Gastroesophageal sphincter (tissue), 4 donors: ENCODE measurements at regions not wholly inside any gene's neighbourhood (a gene's known extent, or its start where the extent isn't known, plus 50 kb on each side); places are given as distances from the start of the nearest gene placed in this dataset.
"Not testable (repeated sequence)": the region's sequence is repeated elsewhere in the genome, so short reads cannot be mapped to it uniquely, and the experiment has no call there.

ENCODE experiments used
- ATAC-seq: fragments of 150-250 bp; one replicate; pipeline ENCODE4 v1.9.1; 2016; ENCODE audit warnings: mild to moderate bottlenecking, moderate library complexity
- H3K27ac ChIP-seq, 4 donors: fragments of 200-600 bp; sonication (generic) in 3 of 4; 1 replicate in 3 of 4; 2 replicates in 1 of 4; pipeline ENCODE4 v1.5.1; 2016 to 2019
- H3K27me3 ChIP-seq: fragments of 200-600 bp; sonication (generic); one replicate; pipeline ENCODE4 v1.5.1; 2019
- H3K36me3 ChIP-seq, 2 donors: fragments of 200-600 bp; sonication (generic); one replicate each; pipeline ENCODE4 v1.5.1; 2019; ENCODE audit warnings: control low read depth in 1 of 2
- H3K4me1 ChIP-seq, 3 donors: fragments of 200-600 bp; sonication (generic); 1 replicate in 2 of 3; 2 replicates in 1 of 3; pipeline ENCODE4 v1.5.1; 2016 to 2019; ENCODE audit warnings: control low read depth in 2 of 3
- H3K4me3 ChIP-seq, 2 donors: fragments of 200-600 bp; sonication (generic); one replicate each; pipeline ENCODE4 v1.5.1; 2019; ENCODE audit warnings: mild to moderate bottlenecking in 1 of 2, moderate library complexity in 1 of 2
- H3K9me3 ChIP-seq, 3 donors: fragments of 200-600 bp; sonication (generic); one replicate each; pipeline ENCODE4 v1.5.1; 2017 to 2019; ENCODE audit warnings: control low read depth in 2 of 3
- CTCF ChIP-seq, 4 experiments: fragments of 200-600 bp in 2 of 4; fragments of 450-650 bp in 2 of 4; sonication (generic) in 1 of 4; IDR thresholded peaks; one replicate each; pipeline ENCODE4 v1.5.1; 2017 to 2019; ENCODE audit warnings: antibody characterized with exemption in 4 of 4, mild to moderate bottlenecking in 2 of 4, moderate library complexity in 2 of 4
- EP300 ChIP-seq: sonication (generic); formaldehyde crosslinking; IDR thresholded peaks from one replicate; pipeline ENCODE4 v1.6.1; 2017; ENCODE audit warnings: antibody characterized with exemption, mild to moderate bottlenecking
- POLR2A ChIP-seq, 2 donors: fragments of 450-650 bp; IDR thresholded peaks; one replicate each; pipeline ENCODE4 v1.6.1; 2017; ENCODE audit warnings: antibody characterized with exemption in 2 of 2, mild to moderate bottlenecking in 2 of 2, moderate library complexity in 1 of 2
- POLR2AphosphoS5 ChIP-seq: sonication (generic); formaldehyde crosslinking; IDR thresholded peaks from one replicate; pipeline ENCODE4 v1.6.1; 2017; ENCODE audit warnings: antibody characterized with exemption
- whole genome bisulfite sequencing, 2 donors: methylation state at CpG; one replicate each; pipeline ENCODE4 v1.1.5; 2018; ENCODE audit warnings: low coverage in 1 of 2; 5-methylcytosine and 5-hydroxymethylcytosine counted together

GRCh38 chr18:70582981-70583380 is 294.1 kb downstream of the SOCS6 start:
- H3K27ac ChIP-seq, result no peak overlapping the region
- H3K4me3 ChIP-seq, result no peak overlapping the region
- ATAC-seq, result no peak
- H3K36me3 ChIP-seq, result no peaks in the 10 kb centered on the region
- no peaks in the 10 kb centered on the region for H3K4me1 ChIP-seq
- 50 to 79% methylated on average over 1 to 2 of the region's 2 CpGs for WGBS, 2 donors
- H3K27me3 ChIP-seq, result no peaks in the 10 kb centered on the region
- H3K9me3 ChIP-seq, result peaks cover 0 to 22% (median 0%) of the 10 kb centered on the region in 3 donors
- TF ChIP-seq CTCF (IDR thresholded peaks at IDR 0.05), result no peak
- TF ChIP-seq POLR2A (IDR thresholded peaks at IDR 0.05), result no peak

- ATAC-seq, result no peak
- 27 to 37% methylated on average over 6 of the region's 6 CpGs for WGBS, 2 donors
- TF ChIP-seq POLR2AphosphoS5 (no peak), POLR2A (IDR thresholded peaks at IDR 0.05) (no peak), CTCF (IDR thresholded peaks at IDR 0.05) (no peak), EP300 (no peak)
- no peaks in the 10 kb centered on the region for H3K27me3 ChIP-seq
- no peaks in the 10 kb centered on the region for H3K36me3 ChIP-seq
- H3K4me3 ChIP-seq, result no peak overlapping the region
- H3K4me1 ChIP-seq, result no peaks in the 10 kb centered on the region
- no peak overlapping the region for H3K27ac ChIP-seq
- H3K9me3 ChIP-seq, result no peaks in the 10 kb centered on the region
These were observed 289.6 kb downstream of the SOCS6 start for GRCh38 chr18:70578480-70578879.

- no peaks in the 10 kb centered on the region for H3K9me3 ChIP-seq
- WGBS, 2 donors, result 51 to 64% methylated on average over 3 to 4 of the region's 4 CpGs
- no peak overlapping the region for H3K27ac ChIP-seq
- no peak for TF ChIP-seq EP300
- TF ChIP-seq CTCF (IDR thresholded peaks at IDR 0.05), result no peak
- TF ChIP-seq POLR2AphosphoS5, result no peak
- no peak for TF ChIP-seq POLR2A (IDR thresholded peaks at IDR 0.05)
- no peaks in the 10 kb centered on the region for H3K27me3 ChIP-seq
- H3K4me3 ChIP-seq, result no peak overlapping the region
- H3K4me1 ChIP-seq, result no peaks in the 10 kb centered on the region
- no peaks in the 10 kb centered on the region for H3K36me3 ChIP-seq
- ATAC-seq, result no peak
These were observed 288.2 kb downstream of the SOCS6 start for GRCh38 chr18:70577023-70577420.

GRCh38 chr18:70576276-70577022 is 287.6 kb downstream of the SOCS6 start:
- Histone ChIP-seq H3K4me1 (no peaks in the 10 kb centered on the region), H3K9me3 (no peaks in the 10 kb centered on the region), H3K27ac (no peak overlapping the region), H3K27me3 (no peaks in the 10 kb centered on the region), H3K4me3 (no peak overlapping the region), H3K36me3 (no peaks in the 10 kb centered on the region)
- whole genome bisulfite sequencing, 2 donors, result 62 to 81% methylated on average over 9 of the region's 9 CpGs
- TF ChIP-seq POLR2AphosphoS5, result no peak
- TF ChIP-seq POLR2A (IDR thresholded peaks at IDR 0.05), result no peak
- TF ChIP-seq EP300, result no peak
- no peak for TF ChIP-seq CTCF (IDR thresholded peaks at IDR 0.05)
- ATAC-seq, result no peak

GRCh38 chr18:70574951-70575350 is 286.1 kb downstream of the SOCS6 start:
- not testable (repeated sequence) for H3K27ac ChIP-seq, H3K27me3 ChIP-seq, H3K36me3 ChIP-seq, H3K4me3 ChIP-seq, ATAC-seq, H3K9me3 ChIP-seq, H3K4me1 ChIP-seq

- not testable (repeated sequence) for H3K4me3 ChIP-seq, H3K36me3 ChIP-seq, H3K9me3 ChIP-seq, H3K27me3 ChIP-seq, H3K27ac ChIP-seq, ATAC-seq, H3K4me1 ChIP-seq
- WGBS, 2 donors, result no CpG with 5 or more reads among the region's 24 CpGs
These were observed 280.8 kb downstream of the SOCS6 start for GRCh38 chr18:70569647-70570046.
